ENCODE measurements at regions not wholly inside any gene's neighbourhood (a gene's known extent, or its start where the extent isn't known, plus 50 kb on each side); places are given as distances from the start of the nearest gene placed in this dataset.

DNA sequence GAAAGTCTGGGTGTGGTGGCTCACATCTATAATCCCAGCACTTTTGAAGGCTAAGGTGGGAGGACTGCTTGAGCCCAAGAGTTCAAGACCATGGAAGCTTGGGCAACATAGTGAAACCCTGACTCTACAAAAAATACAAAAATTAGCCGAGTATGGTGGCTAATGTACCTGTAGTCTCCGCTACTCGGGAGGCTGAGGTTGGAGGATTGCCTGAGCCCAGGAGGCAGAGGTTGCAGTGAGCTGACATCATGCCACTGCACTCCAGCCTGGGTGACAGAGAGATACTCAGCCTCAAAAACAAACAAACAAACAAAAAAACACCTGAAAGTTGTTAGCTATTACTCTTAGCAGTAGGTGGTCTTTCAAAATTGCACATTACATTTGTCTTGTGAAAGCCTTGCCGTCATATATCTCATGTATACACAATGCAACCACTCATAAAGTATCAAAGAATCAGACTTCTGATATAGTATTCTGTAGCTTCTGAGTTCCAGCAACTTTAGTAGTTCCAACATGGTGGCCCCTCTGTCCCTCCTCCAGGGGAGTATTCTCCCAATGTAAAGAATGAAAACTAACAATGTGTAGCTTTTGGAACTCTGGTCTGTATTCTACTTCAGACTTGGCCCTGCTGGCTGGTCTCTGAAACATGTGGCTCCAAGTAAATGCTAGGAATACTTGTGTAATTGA lies 101.5 kb downstream of the ZNF92 start:
- no peak for TF ChIP-seq CTCF (IDR thresholded peaks at IDR 0.05)
- TF ChIP-seq POLR2A (IDR thresholded peaks at IDR 0.05), result no peak

All from transverse colon (tissue), 3 donors.